ENCODE measurements at regions not wholly inside any gene's neighbourhood (a gene's known extent, or its start where the extent isn't known, plus 50 kb on each side); places are given as distances from the start of the nearest gene placed in this dataset.

DNA sequence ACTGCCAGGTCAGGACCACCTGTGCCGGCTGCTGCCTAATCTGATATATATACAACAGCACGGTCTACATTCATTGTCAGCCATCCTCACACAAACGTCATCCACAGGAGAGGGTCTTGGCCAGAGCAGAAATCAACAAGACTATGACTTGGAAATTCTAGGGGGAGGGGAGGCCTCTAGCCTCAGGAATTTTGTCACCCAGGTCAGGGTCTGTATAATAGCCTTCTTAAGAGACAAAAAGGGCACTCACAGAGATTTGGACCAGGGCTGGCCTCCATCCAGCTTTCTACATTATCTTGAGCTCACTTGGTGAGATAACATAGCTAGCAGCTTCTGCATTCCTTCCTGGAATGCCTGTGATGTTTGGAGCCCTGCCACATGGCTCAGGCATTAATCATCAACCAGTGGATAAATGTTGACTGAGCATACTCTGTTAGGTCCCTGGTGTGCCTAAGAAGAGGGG, 50.4 kb upstream of the CTIF start:
- H3K4me3 ChIP-seq (ENCODE audit: low read depth, low read length) = no peak overlapping the region
- DNase-seq (ENCODE audit: low read depth) = peak; percentile 68
- no peaks in the 10 kb centered on the region for H3K36me3 ChIP-seq (ENCODE audit: control insufficient read depth, insufficient read depth, low read length)
- H3K27me3 ChIP-seq (ENCODE audit: control insufficient read depth, insufficient read depth, low read length) = no peaks in the 10 kb centered on the region
- TF ChIP-seq, protein P1, sequence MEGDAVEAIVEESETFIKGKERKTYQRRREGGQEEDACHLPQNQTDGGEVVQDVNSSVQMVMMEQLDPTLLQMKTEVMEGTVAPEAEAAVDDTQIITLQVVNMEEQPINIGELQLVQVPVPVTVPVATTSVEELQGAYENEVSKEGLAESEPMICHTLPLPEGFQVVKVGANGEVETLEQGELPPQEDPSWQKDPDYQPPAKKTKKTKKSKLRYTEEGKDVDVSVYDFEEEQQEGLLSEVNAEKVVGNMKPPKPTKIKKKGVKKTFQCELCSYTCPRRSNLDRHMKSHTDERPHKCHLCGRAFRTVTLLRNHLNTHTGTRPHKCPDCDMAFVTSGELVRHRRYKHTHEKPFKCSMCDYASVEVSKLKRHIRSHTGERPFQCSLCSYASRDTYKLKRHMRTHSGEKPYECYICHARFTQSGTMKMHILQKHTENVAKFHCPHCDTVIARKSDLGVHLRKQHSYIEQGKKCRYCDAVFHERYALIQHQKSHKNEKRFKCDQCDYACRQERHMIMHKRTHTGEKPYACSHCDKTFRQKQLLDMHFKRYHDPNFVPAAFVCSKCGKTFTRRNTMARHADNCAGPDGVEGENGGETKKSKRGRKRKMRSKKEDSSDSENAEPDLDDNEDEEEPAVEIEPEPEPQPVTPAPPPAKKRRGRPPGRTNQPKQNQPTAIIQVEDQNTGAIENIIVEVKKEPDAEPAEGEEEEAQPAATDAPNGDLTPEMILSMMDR (IDR thresholded peaks at IDR 0.05; ENCODE audit: insufficient read depth, low read depth, low read length) = no peak
- ChIA-PET POLR2A (no interaction called here), CTCF (interaction anchor here (1.0 to 1.8 kb wide), 3 partner anchors 12 to 24 kb away, joined by 3 to 6 read pairs (median 4); no protein-coding TSS in a partner anchor)

DNA sequence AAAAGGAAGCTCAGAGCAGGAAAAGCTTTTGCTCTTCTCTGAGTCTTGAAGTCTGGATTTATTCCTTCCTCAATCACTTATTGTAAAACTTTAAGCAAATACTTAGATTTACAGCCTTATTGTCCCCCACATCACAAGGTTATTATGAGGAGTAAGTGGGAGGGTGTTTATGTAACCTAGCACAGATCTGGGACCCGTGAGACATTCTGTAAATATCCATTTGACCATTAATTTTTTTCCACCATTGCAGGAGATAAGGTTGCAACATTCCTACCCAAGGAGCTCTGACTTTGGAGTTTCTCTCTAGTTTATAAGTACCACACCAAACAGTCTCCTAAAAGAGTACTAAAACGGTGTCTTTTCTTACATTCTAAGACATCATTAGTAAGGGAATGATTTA, 52.1 kb upstream of the CTIF start:
- ChIA-PET CTCF (interaction anchor here (1.0 to 2.5 kb wide), 6 partner anchors 11 to 177 kb away, joined by 3 to 12 read pairs (median 5); partner anchors contain the start of gene CTIF), POLR2A (interaction anchor here (0.6 kb wide), 2 partner anchors 183 to 235 kb away, joined by 3 to 5 read pairs; no protein-coding TSS in a partner anchor)
- Histone ChIP-seq H3K4me3 (ENCODE audit: low read depth, low read length) (no peak overlapping the region), H3K27me3 (ENCODE audit: control insufficient read depth, insufficient read depth, low read length) (no peaks in the 10 kb centered on the region), H3K36me3 (ENCODE audit: control insufficient read depth, insufficient read depth, low read length) (no peaks in the 10 kb centered on the region)
- peak; percentile 59 for DNase-seq (ENCODE audit: low read depth)
- TF ChIP-seq, protein P1 (IDR thresholded peaks at IDR 0.05; ENCODE audit: insufficient read depth, low read depth, low read length) = no peak

DNA sequence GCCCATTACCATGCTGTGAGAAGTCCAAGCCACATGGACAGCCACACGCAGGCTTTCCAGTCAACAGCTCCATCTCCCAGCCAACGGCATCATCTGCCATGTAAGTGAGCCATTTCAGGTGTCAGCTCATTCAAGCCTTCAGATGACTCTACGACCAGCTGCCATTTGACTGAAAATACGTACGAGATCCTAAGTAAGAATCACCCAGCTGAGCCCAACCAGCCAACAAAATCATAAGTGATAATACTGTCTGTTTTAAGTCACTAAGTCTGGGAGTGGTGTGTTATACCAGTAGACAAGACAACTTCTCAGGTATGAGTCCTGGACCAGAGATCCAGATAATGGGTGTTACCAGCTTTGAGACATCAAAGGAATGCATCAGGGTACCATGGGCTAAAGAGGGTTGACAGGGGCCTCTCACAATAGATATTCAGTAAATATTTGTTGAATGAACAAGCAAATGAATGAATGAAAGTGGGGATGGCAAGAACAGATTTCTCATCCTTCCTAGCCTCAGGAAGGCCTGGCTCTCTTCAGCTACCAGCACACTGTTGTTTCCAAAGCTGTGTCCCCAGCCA, 52.9 kb upstream of the CTIF start:
- DNase-seq (ENCODE audit: low read depth) = no peak
- ChIA-PET POLR2A (interaction anchor here (0.5 kb wide), 1 partner anchor 137 kb away, joined by 7 read pairs; no protein-coding TSS in a partner anchor), CTCF (interaction anchor here (0.6 to 2.5 kb wide), 9 partner anchors 10 to 283 kb away, joined by 3 to 12 read pairs (median 4); partner anchors contain the start of gene CTIF)
- Histone ChIP-seq H3K4me3 (ENCODE audit: low read depth, low read length) (no peak overlapping the region), H3K27me3 (ENCODE audit: control insufficient read depth, insufficient read depth, low read length) (no peaks in the 10 kb centered on the region), H3K36me3 (ENCODE audit: control insufficient read depth, insufficient read depth, low read length) (no peaks in the 10 kb centered on the region)
- TF ChIP-seq, protein P1 (IDR thresholded peaks at IDR 0.05; ENCODE audit: insufficient read depth, low read depth, low read length) = no peak

DNA sequence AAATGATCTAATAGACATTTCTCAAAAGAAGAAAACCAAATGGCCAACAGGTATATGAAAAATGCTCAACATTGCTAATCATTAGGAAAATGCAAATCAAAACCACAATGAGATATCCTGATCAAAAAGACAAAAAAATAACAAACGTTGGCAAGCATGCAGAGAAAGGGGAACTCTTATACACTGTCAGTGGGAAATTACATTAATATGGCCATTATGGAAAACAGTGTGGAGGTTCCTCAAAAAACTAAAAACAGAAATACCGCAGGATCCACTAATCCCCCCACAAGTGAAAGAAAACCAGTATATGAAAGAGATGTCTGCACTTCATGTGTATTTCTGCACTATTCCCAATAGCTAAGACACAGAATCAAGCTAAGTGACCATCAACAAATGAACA, 57.7 kb upstream of the CTIF start:
- Histone ChIP-seq H3K36me3 (ENCODE audit: control insufficient read depth, insufficient read depth, low read length) (no peaks in the 10 kb centered on the region), H3K27me3 (ENCODE audit: control insufficient read depth, insufficient read depth, low read length) (no peaks in the 10 kb centered on the region), H3K4me3 (ENCODE audit: low read depth, low read length) (no peak overlapping the region)
- POLR2A ChIA-PET = no interaction called here
- TF ChIP-seq, protein P1 (IDR thresholded peaks at IDR 0.05; ENCODE audit: insufficient read depth, low read depth, low read length) = no peak
- CTCF ChIA-PET = no interaction called here
- no peak for DNase-seq (ENCODE audit: low read depth)

DNA sequence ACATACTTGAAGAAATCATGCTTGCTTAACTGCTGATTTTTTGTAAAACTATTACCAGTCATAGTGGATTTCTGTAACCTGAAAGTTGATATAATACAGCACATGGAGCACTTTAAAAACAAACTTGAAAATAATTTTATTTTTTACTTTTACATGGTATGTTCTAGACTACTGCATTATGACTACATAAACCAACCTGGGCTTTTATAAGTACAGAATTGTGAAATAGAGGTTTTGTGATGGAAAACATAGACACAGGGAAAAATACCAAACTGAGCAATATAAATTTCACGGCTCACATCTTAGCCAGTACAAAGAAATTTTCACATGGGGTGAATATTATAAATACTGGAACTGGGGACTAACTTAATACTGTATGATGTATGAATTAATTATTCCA, 59.3 kb upstream of the CTIF start:
- Histone ChIP-seq H3K36me3 (ENCODE audit: control insufficient read depth, insufficient read depth, low read length) (no peaks in the 10 kb centered on the region), H3K4me3 (ENCODE audit: low read depth, low read length) (no peak overlapping the region), H3K27me3 (ENCODE audit: control insufficient read depth, insufficient read depth, low read length) (no peaks in the 10 kb centered on the region)
- CTCF ChIA-PET = no interaction called here
- DNase-seq (ENCODE audit: low read depth) = no peak
- TF ChIP-seq, protein P1 (IDR thresholded peaks at IDR 0.05; ENCODE audit: insufficient read depth, low read depth, low read length) = no peak
- POLR2A ChIA-PET = no interaction called here

Data from BJ (cell line).